H9 (cell line): ENCODE measurements at regions not wholly inside any gene's neighbourhood (a gene's known extent, or its start where the extent isn't known, plus 50 kb on each side); places are given as distances from the start of the nearest gene placed in this dataset.

ENCODE experiments used
- DNase-seq: peaks from one replicate; pipeline ENCODE4 v3.0.0-alpha.2; 2017
- H2AFZ ChIP-seq: one replicate; pipeline ENCODE4 v1.6.1; 2013; ENCODE audit warnings: mild to moderate bottlenecking, low read length, control low read depth, moderate library complexity
- H2AK5ac ChIP-seq: 2 replicates; pipeline ENCODE4 v1.6.1; 2013; ENCODE audit warnings: low read length, control low read depth, mixed read lengths; ENCODE audit not compliant: insufficient read length
- H2BK120ac ChIP-seq: one replicate; pipeline ENCODE4 v1.6.1; 2013; ENCODE audit warnings: low read depth, mild to moderate bottlenecking, low read length, control low read depth, inconsistent platforms; ENCODE audit not compliant: poor library complexity, severe bottlenecking
- H2BK12ac ChIP-seq: 2 replicates; pipeline ENCODE4 v1.6.1; 2013; ENCODE audit warnings: low read length, control low read depth, mixed read lengths, low read depth; ENCODE audit not compliant: insufficient read length
- H2BK15ac ChIP-seq: 2 replicates; pipeline ENCODE4 v1.6.1; 2013; ENCODE audit warnings: low read depth, low read length, control low read depth
- H2BK20ac ChIP-seq: one replicate; pipeline ENCODE4 v1.6.1; 2013; ENCODE audit warnings: low read depth, mild to moderate bottlenecking, low read length, control low read depth, inconsistent platforms; ENCODE audit not compliant: poor library complexity, severe bottlenecking
- H2BK5ac ChIP-seq: 2 replicates; pipeline ENCODE4 v1.6.1; 2013; ENCODE audit warnings: low read length, control low read depth, mixed read lengths; ENCODE audit not compliant: insufficient read length
- H3K14ac ChIP-seq: 2 replicates; pipeline ENCODE4 v1.6.1; 2013; ENCODE audit warnings: low read length, control low read depth; ENCODE audit not compliant: insufficient read depth
- H3K18ac ChIP-seq: 2 replicates; pipeline ENCODE4 v1.6.1; 2013; ENCODE audit warnings: low read depth, mild to moderate bottlenecking, mixed read lengths, low read length, control low read depth; ENCODE audit not compliant: insufficient read length
- H3K23ac ChIP-seq: 2 replicates; pipeline ENCODE4 v1.6.1; 2013; ENCODE audit warnings: low read length, control low read depth, mixed read lengths, low read depth; ENCODE audit not compliant: insufficient read length
- H3K23me2 ChIP-seq: 2 replicates; pipeline ENCODE4 v1.6.1; 2013; ENCODE audit warnings: low read depth, mild to moderate bottlenecking, mixed read lengths, low read length, control low read depth; ENCODE audit not compliant: insufficient read length, poor library complexity, severe bottlenecking
- H3K27ac ChIP-seq: 2 replicates; pipeline ENCODE4 v1.5.1; 2013; ENCODE audit warnings: low read length, control low read depth, mixed read lengths, low read depth; ENCODE audit not compliant: insufficient read length
- H3K27me3 ChIP-seq: 2 replicates; pipeline ENCODE4 v1.6.1; 2013; ENCODE audit warnings: low read length, control low read depth, inconsistent platforms; ENCODE audit not compliant: insufficient read depth
- H3K4ac ChIP-seq: 2 replicates; pipeline ENCODE4 v1.6.1; 2013; ENCODE audit warnings: low read depth, mild to moderate bottlenecking, control low read depth, inconsistent platforms, low read length, moderate library complexity
- H3K4me1 ChIP-seq: 2 replicates; pipeline ENCODE4 v1.6.1; 2013; ENCODE audit warnings: low read length, control low read depth, inconsistent platforms; ENCODE audit not compliant: insufficient read depth
- H3K4me2 ChIP-seq: 2 replicates; pipeline ENCODE4 v1.6.1; 2013; ENCODE audit warnings: low read length, control low read depth, mixed read lengths; ENCODE audit not compliant: insufficient read length, insufficient read depth
- H3K56ac ChIP-seq: 2 replicates; pipeline ENCODE4 v1.6.1; 2013; ENCODE audit warnings: low read depth, mild to moderate bottlenecking, mixed read lengths, low read length, control low read depth; ENCODE audit not compliant: insufficient read length
- H3K79me1 ChIP-seq: 2 replicates; pipeline ENCODE4 v1.6.1; 2013; ENCODE audit warnings: low read depth, mild to moderate bottlenecking, moderate library complexity, low read length, control low read depth, inconsistent platforms; ENCODE audit not compliant: insufficient read depth, poor library complexity, severe bottlenecking
- H3K79me2 ChIP-seq: 2 replicates; pipeline ENCODE4 v1.6.1; 2013; ENCODE audit warnings: low read length, control low read depth, inconsistent platforms; ENCODE audit not compliant: insufficient read depth
- H3K9ac ChIP-seq: 2 replicates; pipeline ENCODE4 v1.6.1; 2013; ENCODE audit warnings: low read length, control low read depth, mixed read lengths; ENCODE audit not compliant: insufficient read length; ENCODE audit errors: extremely low read depth
- H3K9me3 ChIP-seq: one replicate; pipeline ENCODE4 v1.6.1; 2013; ENCODE audit warnings: low read depth, low read length, inconsistent platforms; ENCODE audit not compliant: control insufficient read depth
- H3T11ph ChIP-seq: one replicate; pipeline ENCODE4 v1.6.1; 2013; ENCODE audit warnings: mild to moderate bottlenecking, low read length, control low read depth, inconsistent platforms
- H4K20me1 ChIP-seq: one replicate; pipeline ENCODE4 v1.6.1; 2013; ENCODE audit not compliant: control insufficient read depth, insufficient read length, insufficient read depth
- H4K5ac ChIP-seq: 2 replicates; pipeline ENCODE4 v1.6.1; 2013; ENCODE audit warnings: low read depth, mild to moderate bottlenecking, mixed read lengths, low read length, control low read depth; ENCODE audit not compliant: insufficient read length
- H4K8ac ChIP-seq: replicated peaks from 2 replicates; pipeline ENCODE4 v1.6.1; 2013; ENCODE audit warnings: low read length, control low read depth, mixed read lengths, low read depth; ENCODE audit not compliant: insufficient read length
- H4K91ac ChIP-seq: 2 replicates; pipeline ENCODE4 v1.6.1; 2013; ENCODE audit warnings: low read depth, mild to moderate bottlenecking, moderate library complexity, mixed read lengths, low read length, control low read depth; ENCODE audit not compliant: insufficient read length
- H3K27ac Mint-ChIP-seq, 3 experiments: 2 replicates in 2 of 3; 3 replicates in 1 of 3; pipeline ENCODE4 v1.8.0; 2020 to 2021; ENCODE audit warnings: mixed read lengths in 3 of 3, mild to moderate bottlenecking in 1 of 3, moderate library complexity in 1 of 3
- H3K27me3 Mint-ChIP-seq: 2 replicates; pipeline ENCODE4 v1.8.0; 2021; ENCODE audit warnings: low read depth, mild to moderate bottlenecking, moderate library complexity, mixed read lengths
- H3K36me3 Mint-ChIP-seq, 3 experiments: 2 replicates in 2 of 3; 3 replicates in 1 of 3; pipeline ENCODE4 v1.8.0; 2020 to 2021; ENCODE audit warnings: low read depth in 3 of 3, mixed read lengths in 3 of 3; ENCODE audit not compliant: insufficient read depth in 1 of 3
- H3K4me1 Mint-ChIP-seq, 2 experiments: 2 replicates each; pipeline ENCODE4 v1.8.0; 2020; ENCODE audit warnings: mixed read lengths in 2 of 2
- H3K4me3 Mint-ChIP-seq, 2 experiments: 2 replicates in 1 of 2; 3 replicates in 1 of 2; pipeline ENCODE4 v1.8.0; 2020 to 2021; ENCODE audit warnings: mild to moderate bottlenecking in 2 of 2, mixed read lengths in 2 of 2, moderate library complexity in 1 of 2
- H3K9me3 Mint-ChIP-seq, 2 experiments: 2 replicates in 1 of 2; 3 replicates in 1 of 2; pipeline ENCODE4 v1.8.0; 2020; ENCODE audit warnings: mild to moderate bottlenecking in 2 of 2, mixed read lengths in 2 of 2, moderate library complexity in 1 of 2
- WGBS: extraction: QIAGEN DNeasy Blood & Tissue Kit; methylation state at CpG from one replicate; pipeline ENCODE4 v1.1.7; 2013; ENCODE audit warnings: missing lambda C conversion rate, low lambda C conversion rate, mixed read lengths; ENCODE audit not compliant: insufficient read length; ENCODE audit errors: extremely low coverage; 5-methylcytosine and 5-hydroxymethylcytosine counted together
- TF ChIP-seq, protein P1 (sequence below): fragments of 200-600 bp; sonication (generic); conservative IDR thresholded peaks from 3 replicates; pipeline ENCODE4 v1.8.0; 2021; ENCODE audit warnings: antibody characterized with exemption, mild to moderate bottlenecking

DNA sequence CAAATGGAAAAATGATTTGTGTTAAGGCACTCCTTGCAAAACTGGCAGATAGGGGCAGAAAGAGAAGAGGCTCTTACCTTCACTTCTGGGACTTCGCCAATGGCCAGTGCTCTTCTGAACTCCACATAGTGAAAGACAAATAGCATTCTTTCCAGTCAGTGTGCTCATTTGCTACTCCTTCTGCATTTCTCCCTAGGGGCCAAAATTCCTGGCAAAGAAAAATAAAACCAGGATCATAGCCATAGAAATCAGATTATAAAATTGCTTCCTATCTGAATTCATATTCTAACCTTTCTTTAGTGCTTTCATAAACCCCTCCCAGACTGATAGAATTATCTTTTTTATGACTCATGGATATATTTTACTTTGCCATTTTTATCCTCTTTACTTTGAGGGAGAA lies 56.9 kb upstream of the PELI1 start:
- Histone ChIP-seq H2BK120ac (no peak overlapping the region), H3K79me2 (no peaks in the 10 kb centered on the region), H4K5ac (no peak overlapping the region), H3K4me2 (no peak overlapping the region), H3K9ac (no peak overlapping the region), H3K79me1 (no peaks in the 10 kb centered on the region), H3K27ac (no peak overlapping the region), H3K23me2 (no peaks in the 10 kb centered on the region), H4K20me1 (no peaks in the 10 kb centered on the region), H2BK5ac (no peak overlapping the region), H3K4ac (no peak overlapping the region), H3K9me3 (no peaks in the 10 kb centered on the region), H3K27me3 (no peaks in the 10 kb centered on the region), H2AFZ (no peak overlapping the region), H2AK5ac (no peak overlapping the region), H2BK15ac (no peak overlapping the region), H4K91ac (no peak overlapping the region), H3T11ph (no peak overlapping the region), H3K56ac (no peak overlapping the region), H3K14ac (no peak overlapping the region), H2BK20ac (no peak overlapping the region), H3K23ac (no peak overlapping the region), H3K18ac (no peak overlapping the region), H4K8ac (no peak overlapping the region), H2BK12ac (no peak overlapping the region), H3K4me1 (peaks cover 4% of the 10 kb centered on the region; the same call in 1 of the 2 replicates)
- no peaks in the 10 kb centered on the region; the same call in 1 of the 2 replicates for H3K27me3 Mint-ChIP-seq
- no peaks in the 10 kb centered on the region for H3K36me3 Mint-ChIP-seq
- no CpG with 5 or more reads among the region's 1 CpG for WGBS
- no peak for DNase-seq
- peaks cover 24 to 26% of the 10 kb centered on the region in 2 experiments for H3K4me1 Mint-ChIP-seq
- H3K27ac Mint-ChIP-seq: no peak overlapping the region
- no peaks in the 10 kb centered on the region; a peak in 1 of 5 replicates for H3K9me3 Mint-ChIP-seq
- TF ChIP-seq, protein P1, sequence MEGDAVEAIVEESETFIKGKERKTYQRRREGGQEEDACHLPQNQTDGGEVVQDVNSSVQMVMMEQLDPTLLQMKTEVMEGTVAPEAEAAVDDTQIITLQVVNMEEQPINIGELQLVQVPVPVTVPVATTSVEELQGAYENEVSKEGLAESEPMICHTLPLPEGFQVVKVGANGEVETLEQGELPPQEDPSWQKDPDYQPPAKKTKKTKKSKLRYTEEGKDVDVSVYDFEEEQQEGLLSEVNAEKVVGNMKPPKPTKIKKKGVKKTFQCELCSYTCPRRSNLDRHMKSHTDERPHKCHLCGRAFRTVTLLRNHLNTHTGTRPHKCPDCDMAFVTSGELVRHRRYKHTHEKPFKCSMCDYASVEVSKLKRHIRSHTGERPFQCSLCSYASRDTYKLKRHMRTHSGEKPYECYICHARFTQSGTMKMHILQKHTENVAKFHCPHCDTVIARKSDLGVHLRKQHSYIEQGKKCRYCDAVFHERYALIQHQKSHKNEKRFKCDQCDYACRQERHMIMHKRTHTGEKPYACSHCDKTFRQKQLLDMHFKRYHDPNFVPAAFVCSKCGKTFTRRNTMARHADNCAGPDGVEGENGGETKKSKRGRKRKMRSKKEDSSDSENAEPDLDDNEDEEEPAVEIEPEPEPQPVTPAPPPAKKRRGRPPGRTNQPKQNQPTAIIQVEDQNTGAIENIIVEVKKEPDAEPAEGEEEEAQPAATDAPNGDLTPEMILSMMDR: no peak
- no peak overlapping the region for H3K4me3 Mint-ChIP-seq
